ENCODE measurements at regions not wholly inside any gene's neighbourhood (a gene's known extent, or its start where the extent isn't known, plus 50 kb on each side); places are given as distances from the start of the nearest gene placed in this dataset.

DNA sequence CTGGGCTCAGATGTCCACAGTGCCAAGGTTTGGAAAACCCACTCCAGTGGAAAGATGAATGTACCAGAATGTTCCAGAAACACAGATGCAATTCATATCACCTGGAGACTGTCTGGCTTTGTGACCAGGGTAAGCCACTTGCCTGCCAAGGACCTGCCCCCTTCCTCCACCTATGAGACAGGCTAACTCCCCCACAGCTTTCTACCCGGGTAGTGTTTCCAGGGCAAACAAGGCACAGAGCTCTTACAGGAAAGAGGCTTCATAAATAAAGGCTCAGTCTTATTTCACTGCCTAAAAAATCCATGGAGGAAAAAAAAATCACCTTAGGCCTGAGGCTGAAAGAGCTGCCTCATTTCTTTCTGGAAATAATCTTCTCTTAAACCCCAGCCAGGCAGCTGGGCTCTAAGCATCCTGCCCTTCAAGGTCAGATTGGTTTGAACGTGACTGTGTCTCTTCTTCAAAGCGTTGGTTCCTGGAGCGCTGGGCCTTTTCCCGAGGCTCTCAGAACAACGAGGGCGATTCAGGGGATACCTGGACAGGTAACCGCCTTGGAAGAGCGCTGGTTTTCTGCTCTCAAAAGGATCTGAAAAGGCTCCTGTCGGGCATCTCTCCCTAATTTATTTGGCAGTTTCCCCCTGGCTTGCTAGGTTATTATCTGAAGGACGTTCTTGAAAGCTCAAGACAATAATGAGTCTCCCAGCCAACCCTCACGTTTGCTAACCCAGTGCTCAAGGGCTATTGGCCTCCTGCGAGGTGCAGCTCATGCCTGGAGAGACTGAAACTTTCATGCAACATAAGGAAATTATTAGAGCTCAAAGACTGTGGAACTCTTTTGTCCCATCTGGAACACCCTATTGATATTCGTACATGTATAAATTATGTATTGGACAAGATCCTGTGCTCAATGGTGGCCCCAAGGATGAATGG lies 199.2 kb upstream of the PMEPA1 start:
- DNase-seq: no peak

- no peak for DNase-seq
These were observed 198.4 kb upstream of the PMEPA1 start for GRCh38 chr20:57908226-57908625.

DNA sequence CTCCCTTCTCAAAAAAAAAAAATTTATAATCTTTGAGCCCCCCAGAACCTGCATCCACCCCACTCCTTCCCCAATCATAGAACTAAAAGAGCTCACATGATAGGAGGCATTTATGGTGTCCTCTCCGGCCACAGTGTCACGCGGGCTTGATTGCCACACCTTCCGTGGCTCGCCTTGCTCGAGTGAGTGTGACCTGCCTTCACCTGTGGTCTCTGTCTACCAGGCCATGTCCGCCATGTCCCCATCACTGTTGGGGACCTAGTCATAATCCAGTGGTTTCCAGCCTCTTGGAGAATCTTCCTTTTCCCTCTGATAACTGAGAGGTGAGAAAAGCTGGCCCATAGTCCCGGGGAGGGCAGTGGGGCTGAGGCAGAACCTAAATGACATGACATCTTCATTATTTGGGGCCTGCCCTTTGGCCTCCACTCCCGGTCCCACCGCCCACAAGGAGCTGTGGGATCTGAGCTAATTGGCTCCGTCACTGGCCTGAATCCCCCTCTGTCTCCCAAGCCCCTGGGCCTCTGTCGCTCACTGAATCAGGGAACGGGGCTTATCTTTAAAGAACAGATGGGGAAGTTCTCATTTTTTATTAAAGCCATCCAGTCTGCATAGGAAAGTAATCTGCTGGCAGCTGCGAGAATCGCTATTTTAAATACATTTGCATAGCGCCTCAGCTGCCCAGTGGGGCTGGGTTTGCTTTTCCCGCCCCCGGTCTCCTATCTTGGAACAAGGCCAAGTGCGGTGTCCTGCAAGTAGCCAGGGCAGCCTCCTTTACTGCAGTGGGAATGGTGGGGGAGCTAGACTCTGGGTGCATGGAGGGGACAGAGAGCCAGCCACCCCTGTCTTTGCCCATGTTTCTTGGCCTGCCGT lies 197.6 kb upstream of the PMEPA1 start:
- DNase-seq: no peak

GRCh38 chr20:57905448-57905847 lies 195.6 kb upstream of the PMEPA1 start:
- DNase-seq: no peak

GRCh38 chr20:57904314-57905105 lies 194.7 kb upstream of the PMEPA1 start:
- DNase-seq: no peak

DNA sequence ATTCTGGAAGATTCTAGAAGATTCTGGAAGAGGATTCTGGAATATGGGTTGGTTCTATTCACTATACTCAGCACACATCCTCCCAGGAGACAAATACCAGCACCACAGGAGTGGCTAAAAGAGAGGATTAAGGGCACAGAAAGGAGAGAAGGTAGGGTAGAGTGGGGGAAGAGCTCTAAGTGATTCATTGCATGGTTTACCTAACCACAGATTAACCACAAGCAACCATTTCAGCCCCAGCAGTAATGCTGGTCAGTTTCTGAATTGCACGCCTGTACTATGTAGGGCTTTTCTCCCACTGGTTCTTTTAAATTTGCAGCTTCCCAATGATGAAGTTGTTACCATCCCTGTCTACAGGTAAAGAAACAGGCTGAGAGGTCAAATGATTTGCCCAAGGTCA lies 192.7 kb upstream of the PMEPA1 start:
- no peak for DNase-seq

DNA sequence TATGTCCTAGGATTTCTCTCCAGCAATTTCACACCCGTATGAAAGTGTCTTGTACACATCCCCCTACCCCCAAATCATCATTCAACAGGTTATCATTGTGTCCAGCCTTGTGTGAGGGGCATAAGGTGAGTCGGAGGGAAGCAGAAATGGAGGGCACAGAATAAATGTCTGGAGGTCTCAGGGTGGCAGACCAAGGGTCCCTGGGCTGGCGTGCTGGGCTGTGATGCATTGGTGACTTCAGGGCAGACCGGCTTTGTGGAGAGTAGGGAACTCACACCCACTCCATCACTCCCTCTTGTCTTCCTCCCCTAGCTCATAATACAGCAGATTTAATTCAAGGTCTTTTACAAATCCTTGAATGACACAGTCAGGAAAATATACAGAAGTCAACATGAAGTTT lies 191.7 kb upstream of the PMEPA1 start:
- DNase-seq: no peak

GRCh38 chr20:57900226-57900905 lies 190.6 kb upstream of the PMEPA1 start:
- no peak for DNase-seq

GRCh38 chr20:57899554-57899953 lies 189.7 kb upstream of the PMEPA1 start:
- DNase-seq: no peak

GRCh38 chr20:57898332-57898731 lies 188.5 kb upstream of the PMEPA1 start:
- DNase-seq: no peak

GRCh38 chr20:57897891-57898290 lies 188.1 kb upstream of the PMEPA1 start:
- no peak for DNase-seq

DNA sequence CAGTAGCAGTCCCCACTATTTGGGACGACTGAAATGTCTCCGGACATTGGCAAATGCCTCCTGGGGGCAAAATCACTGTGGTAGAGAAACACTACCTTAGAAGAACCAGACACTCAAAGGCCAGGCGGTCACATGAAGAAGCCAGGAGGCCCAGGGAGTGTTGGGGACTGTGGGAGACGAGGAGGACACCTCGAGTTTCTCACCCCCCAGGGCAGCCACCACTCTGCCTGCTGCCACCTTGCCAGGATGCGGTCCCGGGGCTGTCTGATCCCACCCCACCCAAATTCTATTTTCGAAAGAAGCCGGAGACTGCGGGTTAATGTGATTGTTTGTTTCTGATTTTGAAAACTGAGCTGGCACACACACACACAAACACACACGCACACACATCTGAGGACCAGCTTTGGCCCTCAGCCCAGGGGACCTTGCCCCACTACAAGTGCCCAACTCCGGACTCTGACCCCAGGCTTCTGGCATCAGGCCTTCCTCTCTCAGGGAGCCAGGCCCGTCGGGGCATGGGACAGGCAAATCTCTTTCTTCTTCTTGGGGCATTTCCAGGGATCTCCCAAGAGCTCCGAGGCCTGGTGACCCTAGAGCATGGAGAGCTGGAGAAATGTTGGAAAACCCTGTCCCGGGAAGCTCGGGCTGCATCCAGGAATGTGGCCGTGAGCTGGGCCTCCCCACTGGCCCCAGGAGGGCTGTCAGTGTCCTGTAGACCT lies 187.5 kb upstream of the PMEPA1 start:
- no peak for DNase-seq

- DNase-seq: no peak
These were observed 186.7 kb upstream of the PMEPA1 start for GRCh38 chr20:57896563-57896962.

DNA sequence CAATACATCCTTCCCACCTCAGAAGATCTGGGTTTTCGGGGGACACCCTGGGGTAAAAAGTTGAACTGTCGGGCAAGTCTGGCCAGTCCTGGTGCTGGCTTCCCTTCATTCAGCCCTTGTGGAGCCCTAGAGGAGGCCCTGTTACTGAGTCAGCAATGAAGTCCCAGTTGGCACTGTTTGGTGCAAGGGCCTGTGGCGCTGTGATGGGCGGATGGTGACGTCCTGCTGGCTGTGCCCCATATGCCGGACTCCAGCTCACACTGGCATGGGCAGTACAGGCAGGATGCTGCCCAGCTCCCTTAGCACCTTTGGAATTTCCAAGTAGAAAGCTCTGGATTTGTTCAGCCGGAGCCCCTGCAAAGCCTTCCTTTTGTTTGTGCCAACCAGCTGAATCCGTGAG lies 186.2 kb upstream of the PMEPA1 start:
- no peak for DNase-seq

DNA sequence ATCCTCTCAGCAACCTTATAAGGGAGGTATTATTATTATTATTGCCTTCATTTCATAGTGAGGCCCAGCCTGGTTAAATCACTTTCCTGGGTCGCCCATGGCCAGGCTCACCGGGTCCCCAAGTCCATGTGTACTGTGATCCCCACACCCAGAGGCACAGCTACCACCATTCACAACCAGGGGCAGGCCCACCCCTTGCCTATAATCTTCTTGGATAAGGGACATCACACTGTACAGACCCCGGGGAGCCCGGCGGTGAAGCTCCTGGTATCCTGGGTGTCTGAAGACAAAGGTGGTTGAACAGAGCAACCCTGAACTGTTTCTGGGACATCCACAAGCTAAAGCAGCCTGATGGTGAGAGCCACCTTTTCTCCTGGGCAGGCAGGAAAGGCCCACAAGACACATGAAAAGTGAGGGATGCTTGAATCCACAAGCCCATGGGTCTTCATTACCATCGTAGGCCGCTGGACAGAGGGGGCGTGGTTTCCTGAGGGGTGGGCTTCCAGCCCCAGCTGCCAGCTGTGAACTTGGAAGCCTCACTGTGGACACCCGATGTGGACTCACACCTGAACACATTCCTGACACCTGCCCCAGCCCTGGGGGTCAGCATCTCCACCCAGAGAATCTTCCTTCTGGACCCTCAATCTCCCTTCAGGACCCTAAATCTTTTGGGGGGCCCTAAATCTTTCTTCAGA lies 185.5 kb upstream of the PMEPA1 start:
- DNase-seq: no peak

DNA sequence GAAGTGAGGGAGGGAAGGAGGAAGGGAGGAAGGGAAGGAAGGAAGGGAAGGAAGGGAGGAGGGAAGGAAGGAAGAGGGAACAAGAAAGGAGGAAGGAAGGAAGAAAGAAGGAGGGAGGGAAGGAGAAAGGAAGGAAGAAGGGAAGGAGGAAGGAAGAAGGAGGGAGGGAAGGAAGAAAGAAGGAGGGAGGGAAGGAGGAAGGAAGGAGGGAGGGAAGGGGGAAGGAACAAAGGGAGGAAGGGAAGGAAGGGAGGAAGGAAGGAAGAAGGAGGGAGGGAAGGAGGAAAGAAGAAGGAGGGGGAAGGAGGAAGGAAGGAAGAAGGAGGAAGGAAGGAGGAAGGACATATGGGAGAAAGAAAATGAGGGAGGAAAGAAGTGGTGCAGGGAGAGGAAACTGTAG lies 184.7 kb upstream of the PMEPA1 start:
- DNase-seq: no peak

DNA sequence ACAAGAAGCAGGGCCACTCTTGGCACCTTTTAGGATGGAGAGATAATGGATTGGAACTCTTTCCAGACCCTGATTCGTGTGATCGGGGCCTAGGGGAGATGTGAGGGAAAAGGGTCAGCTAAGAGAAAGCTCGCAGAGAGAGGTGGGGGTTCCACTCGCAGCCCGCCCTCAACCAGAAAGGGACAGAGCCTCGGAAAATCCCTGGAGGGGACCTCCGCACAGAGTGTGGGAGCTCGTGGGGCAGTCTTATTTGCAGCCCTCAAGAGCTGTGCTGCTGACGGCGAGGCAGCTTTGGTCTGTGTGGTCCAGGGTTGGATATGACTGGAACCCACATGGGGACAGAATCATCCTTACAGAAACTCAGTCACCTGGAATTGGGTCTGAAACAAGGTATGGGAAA lies 184.3 kb upstream of the PMEPA1 start:
- DNase-seq: no peak

- no peak for DNase-seq
These were observed 183.7 kb upstream of the PMEPA1 start for GRCh38 chr20:57893366-57893999.

- no peak for DNase-seq
These were observed 182.7 kb upstream of the PMEPA1 start for GRCh38 chr20:57892471-57892870.

DNA sequence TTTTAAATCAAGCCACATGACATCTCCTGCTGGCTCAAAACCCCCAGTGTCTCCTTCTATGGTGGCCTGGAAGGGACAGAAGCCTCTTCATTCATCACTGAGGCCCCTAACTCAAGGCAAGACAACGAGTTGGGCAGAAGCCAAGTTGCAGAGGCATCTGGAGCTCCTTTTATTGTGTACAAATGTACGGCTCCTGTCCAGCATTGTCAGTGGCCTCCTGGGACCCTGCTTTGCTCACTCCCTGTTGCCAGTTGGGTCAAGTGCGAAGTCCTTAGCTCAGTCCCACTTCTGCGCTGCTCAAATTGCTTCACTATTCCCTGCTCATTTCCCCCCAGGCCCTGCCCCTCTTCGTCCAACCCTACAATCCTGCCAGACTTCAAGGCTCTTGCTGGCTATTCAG lies 181.2 kb upstream of the PMEPA1 start:
- DNase-seq: no peak
